Neural cell (in vitro differentiated cells): ENCODE measurements at regions not wholly inside any gene's neighbourhood (a gene's known extent, or its start where the extent isn't known, plus 50 kb on each side); places are given as distances from the start of the nearest gene placed in this dataset.

ENCODE experiments used
- H2AFZ ChIP-seq: fragments of 200-600, 300-800 bp; sonication (generic), shearing (Covaris generic); 2 replicates; pipeline ENCODE4 v1.6.0; 2014; ENCODE audit warnings: low read depth, mild to moderate bottlenecking, antibody characterized with exemption, low read length, moderate library complexity
- H3F3A ChIP-seq: fragments of 200-600 bp; shearing (Covaris generic); 2 replicates; pipeline ENCODE4 v1.6.1; 2016; ENCODE audit warnings: mild to moderate bottlenecking, moderate library complexity, mixed read lengths, antibody characterized with exemption, low read length; ENCODE audit not compliant: insufficient read depth, poor library complexity, severe bottlenecking
- H3K27ac ChIP-seq: fragments of 200-600, 300-800 bp; sonication (generic), shearing (Covaris generic); 2 replicates; pipeline ENCODE4 v1.5.1; 2014; ENCODE audit warnings: mild to moderate bottlenecking, low read length, moderate library complexity
- H3K27me3 ChIP-seq: fragments of 300-800, 200-600 bp; sonication (generic), shearing (Covaris generic); 2 replicates; pipeline ENCODE4 v1.6.0; 2014; ENCODE audit warnings: mild to moderate bottlenecking, low read depth, low read length, moderate library complexity; ENCODE audit not compliant: insufficient read depth
- H3K36me3 ChIP-seq: fragments of 300-800, 200-600 bp; sonication (generic), shearing (Covaris generic); 2 replicates; pipeline ENCODE4 v1.5.1; 2014; ENCODE audit warnings: mild to moderate bottlenecking, antibody characterized with exemption, low read length, moderate library complexity; ENCODE audit not compliant: insufficient read depth
- H3K4me2 ChIP-seq: fragments of 300-800, 200-600 bp; sonication (generic), shearing (Covaris generic); 2 replicates; pipeline ENCODE4 v1.6.0; 2014; ENCODE audit warnings: mild to moderate bottlenecking, low read length
- H3K4me3 ChIP-seq: fragments of 300-800, 200-600 bp; sonication (generic), shearing (Covaris generic); 2 replicates; pipeline ENCODE4 v1.5.1; 2014; ENCODE audit warnings: mild to moderate bottlenecking, low read length, moderate library complexity
- H3K79me2 ChIP-seq: fragments of 200-600 bp; shearing (Covaris generic); replicated peaks from 2 replicates; pipeline ENCODE4 v1.6.0; 2014; ENCODE audit warnings: mild to moderate bottlenecking, low read length, moderate library complexity; ENCODE audit not compliant: insufficient read depth
- H3K9ac ChIP-seq: fragments of 300-800, 200-600 bp; sonication (generic), shearing (Covaris generic); 2 replicates; pipeline ENCODE4 v1.6.1; 2016; ENCODE audit warnings: mild to moderate bottlenecking, low read length, mixed read lengths
- H3K9me2 ChIP-seq: fragments of 200-600 bp; shearing (Covaris generic); 2 replicates; pipeline ENCODE4 v1.6.1; 2016; ENCODE audit warnings: mild to moderate bottlenecking, low read length, mixed read lengths; ENCODE audit not compliant: insufficient read depth
- H3K9me3 ChIP-seq: fragments of 200-600, 300-800 bp; sonication (generic), shearing (Covaris generic); 2 replicates; pipeline ENCODE4 v1.6.1; 2016; ENCODE audit warnings: mild to moderate bottlenecking, mixed run types, low read length, moderate library complexity, mixed read lengths
- H4K20me1 ChIP-seq: fragments of 200-600 bp; shearing (Covaris generic); 2 replicates; pipeline ENCODE4 v1.6.1; 2016; ENCODE audit warnings: mild to moderate bottlenecking, mixed run types; ENCODE audit not compliant: insufficient read depth
- CTCF ChIP-seq: fragments of 450-650 bp; IDR thresholded peaks from 2 replicates; pipeline ENCODE4 v1.5.1; 2014; ENCODE audit warnings: antibody characterized with exemption, mild to moderate bottlenecking, moderate library complexity; ENCODE audit not compliant: poor library complexity, severe bottlenecking
- EP300 ChIP-seq: fragments of 450-650 bp; conservative IDR thresholded peaks from 2 replicates; pipeline ENCODE4 v1.6.1; 2014; ENCODE audit warnings: antibody characterized with exemption, mild to moderate bottlenecking, moderate library complexity; ENCODE audit not compliant: poor library complexity, severe bottlenecking
- EZH2 ChIP-seq: fragments of 200-600, 300-800 bp; shearing (Covaris generic), sonication (generic); IDR thresholded peaks from 2 replicates; pipeline ENCODE4 v1.6.1; 2014; ENCODE audit warnings: antibody characterized with exemption, low read length, borderline replicate concordance, mild to moderate bottlenecking; ENCODE audit not compliant: insufficient read depth, poor library complexity, severe bottlenecking
- MXI1 ChIP-seq: fragments of 450-650 bp; conservative IDR thresholded peaks from 2 replicates; pipeline ENCODE4 v1.6.1; 2014; ENCODE audit warnings: antibody characterized with exemption, mild to moderate bottlenecking; ENCODE audit not compliant: poor library complexity, severe bottlenecking
- POLR2AphosphoS5 ChIP-seq: IDR thresholded peaks from 2 replicates; pipeline ENCODE4 v1.6.1; 2012
- RAD21 ChIP-seq: fragments of 450-650 bp; conservative IDR thresholded peaks from 2 replicates; pipeline ENCODE4 v1.6.1; 2014; ENCODE audit warnings: antibody characterized with exemption, mild to moderate bottlenecking, moderate library complexity
- REST ChIP-seq: IDR thresholded peaks from 2 replicates; pipeline ENCODE4 v1.6.1; 2012; ENCODE audit warnings: borderline replicate concordance
- SMC3 ChIP-seq: fragments of 450-650 bp; conservative IDR thresholded peaks from 2 replicates; pipeline ENCODE4 v1.6.1; 2014; ENCODE audit warnings: antibody characterized with exemption, mild to moderate bottlenecking, moderate library complexity; ENCODE audit not compliant: poor library complexity
- TAF1 ChIP-seq: IDR thresholded peaks from 2 replicates; pipeline ENCODE4 v1.6.1; 2012; ENCODE audit warnings: low read depth

GRCh38 chr14:22304326-22304725 is 284.7 kb downstream of the DAD1 start:
- Histone ChIP-seq H3F3A (no peaks in the 10 kb centered on the region), H3K9me2 (no peaks in the 10 kb centered on the region), H3K9me3 (no peaks in the 10 kb centered on the region), H3K4me2 (no peak overlapping the region), H3K9ac (no peak overlapping the region), H4K20me1 (no peaks in the 10 kb centered on the region), H3K27me3 (no peaks in the 10 kb centered on the region), H2AFZ (no peak overlapping the region), H3K79me2 (no peaks in the 10 kb centered on the region), H3K4me3 (no peak overlapping the region), H3K36me3 (no peaks in the 10 kb centered on the region), H3K27ac (no peak overlapping the region)
- TF ChIP-seq MXI1: no peak

GRCh38 chr14:22303589-22304195 is 285.3 kb downstream of the DAD1 start:
- Histone ChIP-seq H3K9me3 (no peaks in the 10 kb centered on the region), H3F3A (no peaks in the 10 kb centered on the region), H3K36me3 (no peaks in the 10 kb centered on the region), H3K4me2 (no peak overlapping the region), H3K9ac (no peak overlapping the region), H4K20me1 (no peaks in the 10 kb centered on the region), H3K9me2 (no peaks in the 10 kb centered on the region), H3K27me3 (no peaks in the 10 kb centered on the region), H3K27ac (no peak overlapping the region), H2AFZ (no peak overlapping the region), H3K79me2 (no peaks in the 10 kb centered on the region), H3K4me3 (no peak overlapping the region)
- TF ChIP-seq CTCF (no peak), POLR2AphosphoS5 (no peak), EZH2 (no peak), TAF1 (no peak), MXI1 (no peak), REST (no peak), EP300 (no peak), SMC3 (no peak), RAD21 (no peak)

GRCh38 chr14:22300646-22301045 is 288.4 kb downstream of the DAD1 start:
- H2AFZ ChIP-seq: no peak overlapping the region
- H3K36me3 ChIP-seq: no peaks in the 10 kb centered on the region
- H3F3A ChIP-seq: no peaks in the 10 kb centered on the region
- no peak overlapping the region for H3K27ac ChIP-seq
- H3K9me2 ChIP-seq: no peaks in the 10 kb centered on the region
- H3K27me3 ChIP-seq: no peaks in the 10 kb centered on the region
- no peak for TF ChIP-seq RAD21
- H4K20me1 ChIP-seq: no peaks in the 10 kb centered on the region
- no peak overlapping the region for H3K9ac ChIP-seq
- H3K4me3 ChIP-seq: no peak overlapping the region
- no peak overlapping the region for H3K4me2 ChIP-seq
- no peaks in the 10 kb centered on the region for H3K9me3 ChIP-seq
- no peaks in the 10 kb centered on the region for H3K79me2 ChIP-seq
